OCI-LY7 (cell line): ENCODE measurements at regions not wholly inside any gene's neighbourhood (a gene's known extent, or its start where the extent isn't known, plus 50 kb on each side); places are given as distances from the start of the nearest gene placed in this dataset.

ENCODE experiments used
- BruUV-seq: library from RNA; stranded (reverse); fragments of 400-500 nt; replicated peaks from 2 replicates; lab custom pipeline; 2021; lab: Mats Ljungman, UMichigan
- CTCF ChIA-PET: fragments of 300-600 bp; sonication (Branson Sonifier 250); formaldehyde crosslinking; loops from one replicate; lab custom pipeline; 2022; ENCODE audit warnings: antibody characterized with exemption; ENCODE audit not compliant: unreplicated experiment; lab: Charles Lee
- POLR2A ChIA-PET: fragments of 300-600 bp; sonication (Branson Sonifier 250); formaldehyde crosslinking; loops from one replicate; lab custom pipeline; 2022; ENCODE audit warnings: antibody characterized with exemption; lab: Charles Lee
- DNase-seq: peaks from one replicate; pipeline ENCODE4 v3.0.0-alpha.2; 2015; ENCODE audit warnings: low spot score
- H2AFZ ChIP-seq: fragments of 200-600 bp; sonication (generic), shearing (Covaris generic); 2 replicates; pipeline ENCODE4 v1.6.1; 2014; ENCODE audit warnings: mild to moderate bottlenecking, antibody characterized with exemption, low read length, moderate library complexity
- H3K27ac ChIP-seq: fragments of 200-600 bp; sonication (generic); 2 replicates; pipeline ENCODE4 v1.5.1; 2014; ENCODE audit warnings: mixed run types, low read depth, mild to moderate bottlenecking, moderate library complexity, low read length, inconsistent platforms; ENCODE audit not compliant: poor library complexity, severe bottlenecking
- H3K36me3 ChIP-seq: fragments of 200-600 bp; sonication (generic); 2 replicates; pipeline ENCODE4 v1.6.1; 2014; ENCODE audit warnings: mild to moderate bottlenecking, antibody characterized with exemption, low read length, moderate library complexity, mixed read lengths; ENCODE audit not compliant: insufficient read depth
- H3K4me1 ChIP-seq: fragments of 200-600 bp; sonication (generic); 2 replicates; pipeline ENCODE4 v1.5.1; 2014; ENCODE audit warnings: mild to moderate bottlenecking, low read length; ENCODE audit not compliant: insufficient read depth, poor library complexity, severe bottlenecking
- H3K4me2 ChIP-seq: fragments of 200-600 bp; sonication (generic); 2 replicates; pipeline ENCODE4 v1.6.1; 2014; ENCODE audit warnings: mild to moderate bottlenecking, low read length
- H3K4me3 ChIP-seq: fragments of 200-600 bp; sonication (generic); 2 replicates; pipeline ENCODE4 v1.5.1; 2014; ENCODE audit warnings: mild to moderate bottlenecking, low read depth, low read length; ENCODE audit not compliant: poor library complexity, severe bottlenecking
- H3K79me2 ChIP-seq: fragments of 200-600 bp; sonication (generic); 2 replicates; pipeline ENCODE4 v1.6.1; 2016; ENCODE audit warnings: low read depth, mild to moderate bottlenecking, low read length, moderate library complexity, mixed read lengths; ENCODE audit not compliant: insufficient read depth
- H3K9me2 ChIP-seq: fragments of 200-600 bp; sonication (generic); 2 replicates; pipeline ENCODE4 v1.6.1; 2016; ENCODE audit warnings: mild to moderate bottlenecking, low read length, mixed read lengths; ENCODE audit not compliant: insufficient read depth
- H3K9me3 ChIP-seq: fragments of 200-600 bp; sonication (generic); 2 replicates; pipeline ENCODE4 v1.6.1; 2014; ENCODE audit warnings: mild to moderate bottlenecking, mixed run types, low read length, mixed read lengths
- H4K20me1 ChIP-seq: fragments of 200-600 bp; sonication (generic); 2 replicates; pipeline ENCODE4 v1.6.1; 2014; ENCODE audit warnings: mild to moderate bottlenecking, antibody characterized with exemption, low read length, moderate library complexity, mixed read lengths; ENCODE audit not compliant: insufficient read depth
- CTCF ChIP-seq: fragments of 200-600 bp; sonication (generic); conservative IDR thresholded peaks from 2 replicates; pipeline ENCODE4 v1.5.1; 2014; ENCODE audit warnings: mild to moderate bottlenecking, antibody characterized with exemption, low read length, moderate library complexity, mixed read lengths
- EZH2phosphoT487 ChIP-seq: fragments of 200-600 bp; sonication (generic); IDR thresholded peaks from 2 replicates; pipeline ENCODE4 v1.6.1; 2018; ENCODE audit warnings: low read depth, borderline replicate concordance, mild to moderate bottlenecking, mixed run types, antibody characterized with exemption, low read length, moderate library complexity, mixed read lengths
- intact Hi-C: fragments of 100-400 bp; cut with micrococcal nuclease; formaldehyde crosslinking; loops from one replicate; pipeline ENCODE4 v1.10.0; 2022; ENCODE audit not compliant: unreplicated experiment

GRCh38 chr5:86546044-86546443 is 71.7 kb upstream of the COX7C start:
- no TSS peak for BruUV-seq
- POLR2A ChIA-PET: no interaction called here
- intact Hi-C loops: no loop called here

GRCh38 chr5:86546582-86546981 is 71.2 kb upstream of the COX7C start:
- DNase-seq: peak; percentile 1
- H2AFZ ChIP-seq: no peak overlapping the region
- H3K9me2 ChIP-seq: 0 out of 2 replicates have a peak, but pooled peaks cover 4% of the 10 kb centered on the region
- CTCF ChIA-PET: no interaction called here
- H3K9me3 ChIP-seq: no peaks in the 10 kb centered on the region
- no peaks in the 10 kb centered on the region for H3K36me3 ChIP-seq
- H3K79me2 ChIP-seq: no peaks in the 10 kb centered on the region
- intact Hi-C loops: no loop called here
- H3K4me2 ChIP-seq: no peak overlapping the region
- POLR2A ChIA-PET: no interaction called here
- TF ChIP-seq EZH2phosphoT487 (no peak), CTCF (peak; percentile 31; the same call in 1 of the 2 replicates)
- H3K27ac ChIP-seq: no peak overlapping the region
- no peak overlapping the region for H3K4me3 ChIP-seq
- no peaks in the 10 kb centered on the region for H3K4me1 ChIP-seq
- BruUV-seq: no TSS peak
- H4K20me1 ChIP-seq: no peaks in the 10 kb centered on the region

More at GRCh38 chr5:86546044-86546443, 71.7 kb upstream of the COX7C start:
- 0 out of 2 replicates have a peak, but pooled peaks cover 4% of the 10 kb centered on the region for H3K9me2 ChIP-seq
- H3K36me3 ChIP-seq: no peaks in the 10 kb centered on the region
- H3K27ac ChIP-seq: no peak overlapping the region
- no peak overlapping the region for H3K4me2 ChIP-seq
- TF ChIP-seq CTCF (no peak), EZH2phosphoT487 (no peak)
- CTCF ChIA-PET: interaction anchor here (0.6 kb wide), 1 partner anchor 189 kb away, joined by 3 read pairs; no protein-coding TSS in a partner anchor
- H4K20me1 ChIP-seq: no peaks in the 10 kb centered on the region
- no peak overlapping the region for H2AFZ ChIP-seq
- H3K79me2 ChIP-seq: no peaks in the 10 kb centered on the region
- H3K4me1 ChIP-seq: no peaks in the 10 kb centered on the region
- DNase-seq: no peak
- no peak overlapping the region for H3K4me3 ChIP-seq
- H3K9me3 ChIP-seq: no peaks in the 10 kb centered on the region

- Histone ChIP-seq H3K36me3 (no peaks in the 10 kb centered on the region), H3K4me3 (no peak overlapping the region), H3K4me1 (no peaks in the 10 kb centered on the region), H3K4me2 (no peak overlapping the region), H3K27ac (no peak overlapping the region), H3K9me3 (no peaks in the 10 kb centered on the region), H3K79me2 (no peaks in the 10 kb centered on the region), H2AFZ (no peak overlapping the region), H4K20me1 (no peaks in the 10 kb centered on the region), H3K9me2 (no peaks in the 10 kb centered on the region)
- ChIA-PET CTCF (no interaction called here), POLR2A (no interaction called here)
- BruUV-seq: no TSS peak
- intact Hi-C loops: no loop called here
- DNase-seq: no peak
- TF ChIP-seq EZH2phosphoT487: no peak
- TF ChIP-seq CTCF: no peak
Observed at GRCh38 chr5:86554638-86555037, 63.1 kb upstream of the COX7C start.
